Endothelial cell of umbilical vein (primary cell): ENCODE measurements at regions not wholly inside any gene's neighbourhood (a gene's known extent, or its start where the extent isn't known, plus 50 kb on each side); places are given as distances from the start of the nearest gene placed in this dataset.

Experiments used
- BruUV-seq: library from RNA; stranded (reverse); fragments of 400-500 nt; replicated peaks from 2 replicates; lab custom pipeline; 2021; lab: Mats Ljungman, UMichigan
- CTCF ChIA-PET: fragments of 300-600, 350-600 bp; sonication (Branson Sonifier 250); formaldehyde crosslinking; loops from one replicate; lab custom pipeline; 2021; ENCODE audit warnings: antibody characterized with exemption, inconsistent platforms; lab: Charles Lee
- POLR2A ChIA-PET: fragments of 300-600, 350-600 bp; sonication (Branson Sonifier 250); formaldehyde crosslinking; loops from one replicate; lab custom pipeline; 2021; ENCODE audit warnings: antibody characterized with exemption, inconsistent platforms; lab: Charles Lee
- DNase-seq: peaks from one replicate; pipeline ENCODE4 v3.0.0-alpha.2; 2011; ENCODE audit warnings: low read depth, low spot score
- FAIRE-seq: peaks from 2 replicates; lab custom pipeline; 2011; peaks lifted over from hg19 to GRCh38; lab: Jason Lieb, UNC
- H2AFZ ChIP-seq: 2 replicates; pipeline ENCODE4 v1.6.0; 2012; ENCODE audit warnings: low read depth, low read length, control low read depth, inconsistent platforms
- H3K27ac ChIP-seq: 2 replicates; pipeline ENCODE4 v1.5.1; 2011; ENCODE audit warnings: low read depth, mild to moderate bottlenecking, control low read depth, low read length, moderate library complexity; ENCODE audit not compliant: insufficient read depth
- H3K27me3 ChIP-seq, 2 experiments: 2 replicates each; pipeline versions ENCODE4 v1.6.0 to v1.6.1; 2011; ENCODE audit warnings: low read length in 2 of 2, mixed read lengths in 1 of 2; ENCODE audit not compliant: control insufficient read depth in 2 of 2, insufficient read depth in 2 of 2
- H3K36me3 ChIP-seq, 2 experiments: 2 replicates in 1 of 2; 3 replicates in 1 of 2; pipeline ENCODE4 v1.5.1; 2011; ENCODE audit warnings: low read length in 2 of 2, mild to moderate bottlenecking in 1 of 2, moderate library complexity in 1 of 2; ENCODE audit not compliant: control insufficient read depth in 2 of 2, insufficient read depth in 2 of 2; ENCODE audit errors: extremely low read depth in 1 of 2
- H3K4me1 ChIP-seq: 3 replicates; pipeline ENCODE4 v1.5.1; 2011; ENCODE audit warnings: mild to moderate bottlenecking, low read length; ENCODE audit not compliant: control insufficient read depth, insufficient read depth; ENCODE audit errors: extremely low read depth
- H3K4me2 ChIP-seq: 2 replicates; pipeline ENCODE4 v1.6.1; 2011; ENCODE audit warnings: low read length, control low read depth, mixed read lengths; ENCODE audit not compliant: insufficient read depth
- H3K4me3 ChIP-seq, 3 experiments: fragments of 200-600 bp in 1 of 3; sonication (generic), shearing (Covaris generic) in 1 of 3; replicated peaks in 1 of 3; 2 replicates each; pipeline ENCODE4 v1.5.1; 2011 to 2016; ENCODE audit warnings: control low read depth in 3 of 3, low read length in 3 of 3, mild to moderate bottlenecking in 2 of 3, inconsistent platforms in 1 of 3, low read depth in 1 of 3, moderate library complexity in 1 of 3; ENCODE audit not compliant: insufficient read depth in 1 of 3
- H3K79me2 ChIP-seq: 2 replicates; pipeline ENCODE4 v1.6.0; 2012; ENCODE audit warnings: low read length, inconsistent platforms; ENCODE audit not compliant: control insufficient read depth, insufficient read depth
- H3K9ac ChIP-seq: replicated peaks from 2 replicates; pipeline ENCODE3; 2011; ENCODE audit warnings: low read length, control low read depth; ENCODE audit not compliant: insufficient read depth; ENCODE audit errors: extremely low read depth
- H3K9me1 ChIP-seq: replicated peaks from 3 replicates; pipeline ENCODE4 v1.6.0; 2011; ENCODE audit warnings: mild to moderate bottlenecking, low read length; ENCODE audit not compliant: control insufficient read depth, insufficient read depth; ENCODE audit errors: extremely low read depth
- H3K9me3 ChIP-seq: replicated peaks from 2 replicates; pipeline ENCODE4 v1.5.1; 2012; ENCODE audit warnings: low read length, inconsistent platforms; ENCODE audit not compliant: control insufficient read depth, insufficient read depth
- H4K20me1 ChIP-seq: replicated peaks from 2 replicates; pipeline ENCODE3; 2011; ENCODE audit warnings: mild to moderate bottlenecking, low read length; ENCODE audit not compliant: control insufficient read depth, insufficient read depth; ENCODE audit errors: extremely low read depth
- EZH2 ChIP-seq: IDR thresholded peaks from 2 replicates; pipeline ENCODE4 v1.6.1; 2012; ENCODE audit warnings: borderline replicate concordance, low read depth, mild to moderate bottlenecking, moderate library complexity, low read length, inconsistent platforms; ENCODE audit not compliant: severe bottlenecking
- FOS ChIP-seq: IDR thresholded peaks from 2 replicates; pipeline ENCODE4 v1.6.1; 2011; ENCODE audit warnings: mild to moderate bottlenecking, low read length, moderate library complexity, borderline replicate concordance; ENCODE audit not compliant: insufficient read depth
- GATA2 ChIP-seq: IDR thresholded peaks from 2 replicates; pipeline ENCODE4 v1.7.0; 2011; ENCODE audit warnings: low read depth, mild to moderate bottlenecking, moderate library complexity, mixed read lengths, low read length; ENCODE audit not compliant: insufficient read length, insufficient read depth
- JUN ChIP-seq: IDR thresholded peaks from 2 replicates; pipeline ENCODE4 v1.6.1; 2011; ENCODE audit warnings: borderline replicate concordance, low read depth; ENCODE audit not compliant: insufficient read length, insufficient read depth
- MAX ChIP-seq: IDR thresholded peaks from 2 replicates; pipeline ENCODE4 v1.6.1; 2011; ENCODE audit not compliant: insufficient read depth, insufficient read length
- MYC ChIP-seq: IDR thresholded peaks from one replicate; pipeline ENCODE4 v1.6.1; 2011; ENCODE audit warnings: mild to moderate bottlenecking, low read depth, low read length
- POLR2A ChIP-seq: IDR thresholded peaks from 2 replicates; pipeline ENCODE4 v1.6.1; 2012; ENCODE audit warnings: low read depth, mild to moderate bottlenecking, control low read depth, low read length
- POLR2AphosphoS5 ChIP-seq: IDR thresholded peaks from 2 replicates; pipeline ENCODE4 v1.6.1; 2012; ENCODE audit warnings: low read depth, mild to moderate bottlenecking, control low read depth, low read length, moderate library complexity; ENCODE audit not compliant: insufficient read depth
- dilution Hi-C: fragments of 300-500 bp; cut with MboI; formaldehyde crosslinking; loops from one replicate; pipeline ENCODE4 v1.15.0; 2019; ENCODE audit warnings: low sequenced_read_pairs; ENCODE audit not compliant: extremely low pct_ligation_motif_present
- intact Hi-C: fragments of 100-400 bp; cut with micrococcal nuclease; formaldehyde crosslinking; loops from one replicate; pipeline ENCODE4 v1.10.0; 2022
- TF ChIP-seq, protein P1 (sequence below), 2 donors: IDR thresholded peaks; 1 replicate in 1 of 2; 2 replicates in 1 of 2; pipeline ENCODE4 v1.5.1; 2011; ENCODE audit warnings: low read length in 2 of 2, mild to moderate bottlenecking in 2 of 2, moderate library complexity in 2 of 2, control low read depth in 1 of 2, inconsistent platforms in 1 of 2, low read depth in 1 of 2; ENCODE audit not compliant: insufficient read depth in 1 of 2; ENCODE audit errors: extremely low read depth in 1 of 2

- POLR2A ChIA-PET: no interaction called here
- Histone ChIP-seq H3K4me3 (no peak overlapping the region), H3K9me1 (no peaks in the 10 kb centered on the region), H3K27me3 (peaks cover 26% of the 10 kb centered on the region in 2 experiments), H2AFZ (no peak overlapping the region), H3K36me3 (no peaks in the 10 kb centered on the region), H4K20me1 (no peaks in the 10 kb centered on the region), H3K27ac (no peak overlapping the region), H3K4me2 (no peak overlapping the region), H3K79me2 (no peaks in the 10 kb centered on the region), H3K4me1 (peaks cover 10% of the 10 kb centered on the region), H3K9ac (no peak overlapping the region), H3K9me3 (no peaks in the 10 kb centered on the region)
- DNase-seq (no peak), FAIRE-seq (no peak)
- intact Hi-C loops: no loop called here
- CTCF ChIA-PET: interaction anchor here (0.9 to 1.4 kb wide), 3 partner anchors 9 to 21 kb away, joined by 3 to 4 read pairs (median 3); no protein-coding TSS in a partner anchor
- no TSS peak for BruUV-seq
- no peak for TF ChIP-seq JUN
- TF ChIP-seq POLR2A: no peak
- no peak for TF ChIP-seq GATA2
- no peak for TF ChIP-seq MAX
- no peak for TF ChIP-seq MYC
- TF ChIP-seq POLR2AphosphoS5: no peak
- TF ChIP-seq, protein P1, sequence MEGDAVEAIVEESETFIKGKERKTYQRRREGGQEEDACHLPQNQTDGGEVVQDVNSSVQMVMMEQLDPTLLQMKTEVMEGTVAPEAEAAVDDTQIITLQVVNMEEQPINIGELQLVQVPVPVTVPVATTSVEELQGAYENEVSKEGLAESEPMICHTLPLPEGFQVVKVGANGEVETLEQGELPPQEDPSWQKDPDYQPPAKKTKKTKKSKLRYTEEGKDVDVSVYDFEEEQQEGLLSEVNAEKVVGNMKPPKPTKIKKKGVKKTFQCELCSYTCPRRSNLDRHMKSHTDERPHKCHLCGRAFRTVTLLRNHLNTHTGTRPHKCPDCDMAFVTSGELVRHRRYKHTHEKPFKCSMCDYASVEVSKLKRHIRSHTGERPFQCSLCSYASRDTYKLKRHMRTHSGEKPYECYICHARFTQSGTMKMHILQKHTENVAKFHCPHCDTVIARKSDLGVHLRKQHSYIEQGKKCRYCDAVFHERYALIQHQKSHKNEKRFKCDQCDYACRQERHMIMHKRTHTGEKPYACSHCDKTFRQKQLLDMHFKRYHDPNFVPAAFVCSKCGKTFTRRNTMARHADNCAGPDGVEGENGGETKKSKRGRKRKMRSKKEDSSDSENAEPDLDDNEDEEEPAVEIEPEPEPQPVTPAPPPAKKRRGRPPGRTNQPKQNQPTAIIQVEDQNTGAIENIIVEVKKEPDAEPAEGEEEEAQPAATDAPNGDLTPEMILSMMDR (IDR thresholded peaks at IDR 0.05; ENCODE audit: extremely low read depth in 1 of 2, insufficient read depth in 1 of 2, low read depth in 1 of 2, low read length in 2 of 2): no peak
- TF ChIP-seq EZH2: no peak
- no peak for TF ChIP-seq FOS
- dilution Hi-C loops: no loop called here
Measured at GRCh38 chr18:24534737-24535136, 74.3 kb downstream of the HRH4 start.
